ENCODE measurements at regions not wholly inside any gene's neighbourhood (a gene's known extent, or its start where the extent isn't known, plus 50 kb on each side); places are given as distances from the start of the nearest gene placed in this dataset.

DNA sequence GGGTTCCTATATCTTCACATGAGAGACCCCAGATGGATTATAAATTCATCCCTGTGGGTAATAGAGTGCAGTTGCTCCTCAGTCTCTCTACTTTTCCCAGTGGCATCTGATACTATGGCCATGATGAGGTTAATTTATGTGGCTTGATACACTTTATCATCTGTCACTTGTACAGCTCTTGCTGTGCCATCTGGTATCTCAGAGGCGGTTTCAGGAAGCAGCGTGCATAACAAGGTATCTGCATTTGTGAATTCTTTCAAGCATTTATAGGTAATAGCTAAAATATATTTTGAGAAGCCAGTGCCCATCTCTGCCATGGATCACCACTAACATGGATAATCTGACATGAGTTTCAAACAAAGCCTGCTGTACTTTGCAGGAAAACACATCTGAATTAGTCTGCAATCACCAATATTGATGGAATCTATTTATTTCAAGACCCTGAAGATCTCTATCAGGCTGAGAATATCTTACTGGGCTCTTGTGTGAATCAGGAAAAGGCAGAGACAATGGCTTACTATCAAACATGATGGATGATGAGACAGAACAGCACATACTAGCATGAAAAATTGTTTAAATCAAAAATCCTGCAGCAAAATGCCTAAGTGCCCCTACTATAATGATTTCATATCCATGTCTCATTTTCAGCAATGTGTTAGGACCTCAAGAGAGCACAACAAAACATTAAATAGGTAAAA, 548.7 kb upstream of the MAP3K7 start:
- no peak for TF ChIP-seq EZH2 (IDR thresholded peaks at IDR 0.05; ENCODE audit: borderline replicate concordance, low read depth, low read length, poor library complexity, severe bottlenecking)
- TF ChIP-seq, protein P1, sequence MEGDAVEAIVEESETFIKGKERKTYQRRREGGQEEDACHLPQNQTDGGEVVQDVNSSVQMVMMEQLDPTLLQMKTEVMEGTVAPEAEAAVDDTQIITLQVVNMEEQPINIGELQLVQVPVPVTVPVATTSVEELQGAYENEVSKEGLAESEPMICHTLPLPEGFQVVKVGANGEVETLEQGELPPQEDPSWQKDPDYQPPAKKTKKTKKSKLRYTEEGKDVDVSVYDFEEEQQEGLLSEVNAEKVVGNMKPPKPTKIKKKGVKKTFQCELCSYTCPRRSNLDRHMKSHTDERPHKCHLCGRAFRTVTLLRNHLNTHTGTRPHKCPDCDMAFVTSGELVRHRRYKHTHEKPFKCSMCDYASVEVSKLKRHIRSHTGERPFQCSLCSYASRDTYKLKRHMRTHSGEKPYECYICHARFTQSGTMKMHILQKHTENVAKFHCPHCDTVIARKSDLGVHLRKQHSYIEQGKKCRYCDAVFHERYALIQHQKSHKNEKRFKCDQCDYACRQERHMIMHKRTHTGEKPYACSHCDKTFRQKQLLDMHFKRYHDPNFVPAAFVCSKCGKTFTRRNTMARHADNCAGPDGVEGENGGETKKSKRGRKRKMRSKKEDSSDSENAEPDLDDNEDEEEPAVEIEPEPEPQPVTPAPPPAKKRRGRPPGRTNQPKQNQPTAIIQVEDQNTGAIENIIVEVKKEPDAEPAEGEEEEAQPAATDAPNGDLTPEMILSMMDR (conservative IDR thresholded peaks at IDR 0.05; ENCODE audit: low read depth, low read length): no peak
- intact Hi-C loops (cut with micrococcal nuclease; ENCODE audit: unreplicated experiment): no loop called here
- no peaks in the 10 kb centered on the region for H3K36me3 ChIP-seq (ENCODE audit: insufficient read depth, low read length, poor library complexity, severe bottlenecking)
- H3K27ac ChIP-seq (ENCODE audit: low read depth, low read length, poor library complexity, severe bottlenecking): no peak overlapping the region
- BruUV-seq (replicated peaks): no TSS peak
- ChIA-PET CTCF (no interaction called here), POLR2A (ENCODE audit: low non-redundant PET) (no interaction called here)
- H3K27me3 ChIP-seq (replicated peaks; ENCODE audit: insufficient read depth, low read depth, low read length, poor library complexity): no peaks in the 10 kb centered on the region
- H3K4me3 ChIP-seq (ENCODE audit: low read depth, low read length, poor library complexity, severe bottlenecking): no peak overlapping the region
- peaks cover 13% of the 10 kb centered on the region for H3K4me1 ChIP-seq (ENCODE audit: insufficient read depth, low read length, poor library complexity, severe bottlenecking)
- DNase-seq (ENCODE audit: low spot score): no peak
- no peaks in the 10 kb centered on the region for H3K9me3 ChIP-seq (ENCODE audit: low read depth, low read length, poor library complexity, severe bottlenecking)

DNA sequence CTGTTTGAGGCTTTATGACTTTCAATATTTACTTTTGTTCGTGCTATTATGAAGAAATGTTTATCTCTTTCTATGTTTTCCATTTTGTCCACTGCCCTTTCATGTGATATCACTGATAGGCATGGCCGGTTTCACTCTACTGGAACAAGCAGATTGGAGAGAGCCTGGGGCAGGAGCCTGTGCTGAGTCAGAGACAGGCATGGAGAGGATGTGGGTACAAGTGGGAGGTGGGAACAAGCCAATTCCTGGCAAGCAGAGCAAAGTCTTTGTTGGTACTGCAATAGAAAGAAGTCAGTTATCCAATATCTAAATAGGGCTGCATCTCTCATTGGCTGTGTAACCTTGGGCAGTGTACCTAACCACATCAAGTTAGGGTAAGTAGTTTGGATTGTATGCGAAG, 545.6 kb upstream of the MAP3K7 start:
- TF ChIP-seq, protein P1 (conservative IDR thresholded peaks at IDR 0.05; ENCODE audit: low read depth, low read length): no peak
- TF ChIP-seq EZH2 (IDR thresholded peaks at IDR 0.05; ENCODE audit: borderline replicate concordance, low read depth, low read length, poor library complexity, severe bottlenecking): no peak
- ChIA-PET POLR2A (ENCODE audit: low non-redundant PET) (no interaction called here), CTCF (no interaction called here)
- intact Hi-C loops (cut with micrococcal nuclease; ENCODE audit: unreplicated experiment): no loop called here
- Histone ChIP-seq H3K36me3 (ENCODE audit: insufficient read depth, low read length, poor library complexity, severe bottlenecking) (no peaks in the 10 kb centered on the region), H3K27ac (ENCODE audit: low read depth, low read length, poor library complexity, severe bottlenecking) (no peak overlapping the region), H3K9me3 (ENCODE audit: low read depth, low read length, poor library complexity, severe bottlenecking) (no peaks in the 10 kb centered on the region), H3K4me1 (ENCODE audit: insufficient read depth, low read length, poor library complexity, severe bottlenecking) (no peaks in the 10 kb centered on the region), H3K27me3 (replicated peaks; ENCODE audit: insufficient read depth, low read depth, low read length, poor library complexity) (no peaks in the 10 kb centered on the region), H3K4me3 (ENCODE audit: low read depth, low read length, poor library complexity, severe bottlenecking) (no peak overlapping the region)
- no TSS peak for BruUV-seq (replicated peaks)
- no peak for DNase-seq (ENCODE audit: low spot score)

DNA sequence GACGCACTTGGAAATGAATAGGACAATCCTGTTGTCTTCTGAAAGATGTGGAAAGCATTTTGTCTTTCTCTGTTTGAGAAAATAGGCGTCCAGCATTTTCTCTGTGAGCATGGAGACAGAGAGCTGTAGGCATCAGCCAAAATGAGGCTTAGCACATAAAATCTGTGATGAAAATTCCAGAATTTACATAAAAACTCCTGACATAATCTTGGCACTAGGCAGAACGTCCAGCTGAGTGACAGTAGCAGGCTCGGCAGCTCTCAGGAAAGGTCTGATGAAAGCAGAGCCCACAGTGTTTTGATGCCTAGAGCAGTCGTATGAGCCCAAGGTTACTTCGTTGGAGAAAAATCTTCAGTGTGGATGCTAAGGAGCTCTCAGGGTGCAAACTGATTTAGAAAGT, 543.3 kb upstream of the MAP3K7 start:
- Histone ChIP-seq H3K36me3 (ENCODE audit: insufficient read depth, low read length, poor library complexity, severe bottlenecking) (no peaks in the 10 kb centered on the region), H3K9me3 (ENCODE audit: low read depth, low read length, poor library complexity, severe bottlenecking) (no peaks in the 10 kb centered on the region), H3K27ac (ENCODE audit: low read depth, low read length, poor library complexity, severe bottlenecking) (no peak overlapping the region), H3K4me1 (ENCODE audit: insufficient read depth, low read length, poor library complexity, severe bottlenecking) (no peaks in the 10 kb centered on the region), H3K27me3 (replicated peaks; ENCODE audit: insufficient read depth, low read depth, low read length, poor library complexity) (no peaks in the 10 kb centered on the region), H3K4me3 (ENCODE audit: low read depth, low read length, poor library complexity, severe bottlenecking) (no peak overlapping the region)
- CTCF ChIA-PET: no interaction called here
- intact Hi-C loops (cut with micrococcal nuclease; ENCODE audit: unreplicated experiment): no loop called here
- no peak for DNase-seq (ENCODE audit: low spot score)
- TF ChIP-seq, protein P1 (conservative IDR thresholded peaks at IDR 0.05; ENCODE audit: low read depth, low read length): no peak
- no peak for TF ChIP-seq EZH2 (IDR thresholded peaks at IDR 0.05; ENCODE audit: borderline replicate concordance, low read depth, low read length, poor library complexity, severe bottlenecking)
- no TSS peak for BruUV-seq (replicated peaks)
- POLR2A ChIA-PET (ENCODE audit: low non-redundant PET): no interaction called here

Data from A673 (cell line).